IPS DF 19.7 (cell line): ENCODE measurements at regions not wholly inside any gene's neighbourhood (a gene's known extent, or its start where the extent isn't known, plus 50 kb on each side); places are given as distances from the start of the nearest gene placed in this dataset.
"Not testable (repeated sequence)": the region's sequence is repeated elsewhere in the genome, so short reads cannot be mapped to it uniquely, and the experiment has no call there.

Experiments used
- DNase-seq: peaks from one replicate; pipeline ENCODE4 v3.0.0-alpha.2; 2013; ENCODE audit warnings: low read depth, low spot score

GRCh38 chr1:199612976-199613774 lies 414.3 kb upstream of the NR5A2 start:
- no peak for DNase-seq

GRCh38 chr1:199616947-199617346 lies 410.6 kb upstream of the NR5A2 start:
- no peak for DNase-seq

- DNase-seq, result no peak
Measured at GRCh38 chr1:199619223-199619622, 408.3 kb upstream of the NR5A2 start.

GRCh38 chr1:199626228-199626627 lies 401.3 kb upstream of the NR5A2 start:
- not testable (repeated sequence) for DNase-seq

GRCh38 chr1:199629624-199630023 lies 397.9 kb upstream of the NR5A2 start:
- no peak for DNase-seq

GRCh38 chr1:199639453-199639852 lies 388.1 kb upstream of the NR5A2 start:
- DNase-seq, result no peak

- no peak for DNase-seq
Measured at GRCh38 chr1:199641531-199641930, 386.0 kb upstream of the NR5A2 start.

- DNase-seq, result no peak
Measured at GRCh38 chr1:199644912-199645311, 382.6 kb upstream of the NR5A2 start.

GRCh38 chr1:199646761-199647160 lies 380.7 kb upstream of the NR5A2 start:
- DNase-seq, result no peak

- no peak for DNase-seq
Measured at GRCh38 chr1:199657449-199657848, 370.1 kb upstream of the NR5A2 start.

GRCh38 chr1:199660071-199660470 lies 367.4 kb upstream of the NR5A2 start:
- DNase-seq, result no peak

GRCh38 chr1:199665371-199665770 lies 362.1 kb upstream of the NR5A2 start:
- DNase-seq, result no peak

- DNase-seq, result no peak
Measured at GRCh38 chr1:199667089-199667488, 360.4 kb upstream of the NR5A2 start.

- DNase-seq, result no peak
Measured at GRCh38 chr1:199669916-199670315, 357.6 kb upstream of the NR5A2 start.

- DNase-seq, result no peak
Measured at GRCh38 chr1:199671684-199672083, 355.8 kb upstream of the NR5A2 start.

GRCh38 chr1:199675937-199676336 lies 351.6 kb upstream of the NR5A2 start:
- DNase-seq, result no peak

GRCh38 chr1:199678771-199679170 lies 348.7 kb upstream of the NR5A2 start:
- no peak for DNase-seq

- no peak for DNase-seq
Measured at GRCh38 chr1:199682081-199682480, 345.4 kb upstream of the NR5A2 start.

- DNase-seq, result no peak
Measured at GRCh38 chr1:199684686-199685273, 342.7 kb upstream of the NR5A2 start.

- no peak for DNase-seq
Measured at GRCh38 chr1:199685369-199685768, 342.1 kb upstream of the NR5A2 start.

- no peak for DNase-seq
Measured at GRCh38 chr1:199687321-199687720, 340.2 kb upstream of the NR5A2 start.

GRCh38 chr1:199688133-199688676 lies 339.3 kb upstream of the NR5A2 start:
- DNase-seq, result no peak

GRCh38 chr1:199688774-199689173 lies 338.7 kb upstream of the NR5A2 start:
- DNase-seq, result no peak
